Mesothelial cell of epicardium (in vitro differentiated cells): ENCODE measurements at regions not wholly inside any gene's neighbourhood (a gene's known extent, or its start where the extent isn't known, plus 50 kb on each side); places are given as distances from the start of the nearest gene placed in this dataset.
A peak's percentile ranks its signal among the peaks of the same experiment; 100 is the strongest.

Source experiments
- DNase-seq, 2 experiments: peaks; one replicate each; pipeline ENCODE4 v3.0.0; 2021; ENCODE audit warnings: low spot score in 2 of 2; ENCODE audit not compliant: unreplicated experiment in 2 of 2
- H3K27ac Mint-ChIP-seq: 2 replicates; pipeline ENCODE4 v1.8.0; 2021; ENCODE audit warnings: mixed read lengths
- H3K27me3 Mint-ChIP-seq: 2 replicates; pipeline ENCODE4 v1.8.0; 2021; ENCODE audit warnings: low read depth, mixed read lengths
- H3K36me3 Mint-ChIP-seq: 2 replicates; pipeline ENCODE4 v1.8.0; 2021; ENCODE audit warnings: mixed read lengths
- H3K4me1 Mint-ChIP-seq: 2 replicates; pipeline ENCODE4 v1.8.0; 2021; ENCODE audit warnings: mixed read lengths
- H3K4me3 Mint-ChIP-seq: 2 replicates; pipeline ENCODE4 v1.8.0; 2021; ENCODE audit warnings: mild to moderate bottlenecking, moderate library complexity, mixed read lengths
- H3K9me3 Mint-ChIP-seq: 2 replicates; pipeline ENCODE4 v1.8.0; 2021; ENCODE audit warnings: mixed read lengths
- CTCF ChIP-seq: fragments of 200-600 bp; sonication (generic); IDR thresholded peaks from one replicate; pipeline ENCODE4 v1.5.0; 2021; ENCODE audit warnings: antibody characterized with exemption; ENCODE audit not compliant: unreplicated experiment

- no peak for DNase-seq
- no peaks in the 10 kb centered on the region for H3K36me3 Mint-ChIP-seq
- no peak overlapping the region for H3K27ac Mint-ChIP-seq
- peaks cover 5% of the 10 kb centered on the region for H3K9me3 Mint-ChIP-seq
- H3K4me1 Mint-ChIP-seq: peaks cover 23% of the 10 kb centered on the region
- no peak for TF ChIP-seq CTCF
- H3K4me3 Mint-ChIP-seq: no peak overlapping the region
- H3K27me3 Mint-ChIP-seq: no peaks in the 10 kb centered on the region
Measured at GRCh38 chr20:50242548-50242862, 51.9 kb downstream of the CEBPB start.

- no peak for TF ChIP-seq CTCF
- Mint-ChIP-seq H3K4me1 (peaks cover 26% of the 10 kb centered on the region), H3K27ac (no peak overlapping the region), H3K36me3 (no peaks in the 10 kb centered on the region), H3K4me3 (no peak overlapping the region), H3K9me3 (peaks cover 5% of the 10 kb centered on the region), H3K27me3 (no peaks in the 10 kb centered on the region)
- no peak for DNase-seq
Measured at GRCh38 chr20:50242863-50243609, 52.4 kb downstream of the CEBPB start.

GRCh38 chr20:50243610-50244351, 53.2 kb downstream of the CEBPB start:
- Mint-ChIP-seq H3K4me1 (peaks cover 26% of the 10 kb centered on the region), H3K4me3 (no peak overlapping the region), H3K36me3 (no peaks in the 10 kb centered on the region), H3K27ac (no peak overlapping the region), H3K9me3 (peaks cover 5% of the 10 kb centered on the region), H3K27me3 (no peaks in the 10 kb centered on the region)
- no peak for TF ChIP-seq CTCF
- DNase-seq: no peak

- no peaks in the 10 kb centered on the region for H3K36me3 Mint-ChIP-seq
- H3K4me3 Mint-ChIP-seq: no peak overlapping the region
- peaks cover under 1% of the 10 kb centered on the region for H3K9me3 Mint-ChIP-seq
- DNase-seq: no peak
- H3K27me3 Mint-ChIP-seq: no peaks in the 10 kb centered on the region
- no peak for TF ChIP-seq CTCF
- peaks cover 26% of the 10 kb centered on the region for H3K4me1 Mint-ChIP-seq
- no peak overlapping the region for H3K27ac Mint-ChIP-seq
Measured at GRCh38 chr20:50244352-50245149, 53.9 kb downstream of the CEBPB start.

GRCh38 chr20:50245498-50246366, 55.1 kb downstream of the CEBPB start:
- H3K27ac Mint-ChIP-seq: peak overlapping the region; percentile 88
- H3K27me3 Mint-ChIP-seq: no peaks in the 10 kb centered on the region
- H3K4me1 Mint-ChIP-seq: peaks cover 26% of the 10 kb centered on the region
- no peak for DNase-seq
- H3K9me3 Mint-ChIP-seq: no peaks in the 10 kb centered on the region
- no peak overlapping the region for H3K4me3 Mint-ChIP-seq
- H3K36me3 Mint-ChIP-seq: no peaks in the 10 kb centered on the region
- TF ChIP-seq CTCF: no peak
